Activated CD8-positive, alpha-beta memory T cell treated with anti-CD3 and anti-CD28 coated beads, Interleukin-2, amount 50 U/mL, for 4 hours (primary cell): ENCODE measurements at regions not wholly inside any gene's neighbourhood (a gene's known extent, or its start where the extent isn't known, plus 50 kb on each side); places are given as distances from the start of the nearest gene placed in this dataset.

Source experiments
- DNase-seq: peaks from one replicate; pipeline ENCODE4 v3.0.0-alpha.2; 2020

DNA sequence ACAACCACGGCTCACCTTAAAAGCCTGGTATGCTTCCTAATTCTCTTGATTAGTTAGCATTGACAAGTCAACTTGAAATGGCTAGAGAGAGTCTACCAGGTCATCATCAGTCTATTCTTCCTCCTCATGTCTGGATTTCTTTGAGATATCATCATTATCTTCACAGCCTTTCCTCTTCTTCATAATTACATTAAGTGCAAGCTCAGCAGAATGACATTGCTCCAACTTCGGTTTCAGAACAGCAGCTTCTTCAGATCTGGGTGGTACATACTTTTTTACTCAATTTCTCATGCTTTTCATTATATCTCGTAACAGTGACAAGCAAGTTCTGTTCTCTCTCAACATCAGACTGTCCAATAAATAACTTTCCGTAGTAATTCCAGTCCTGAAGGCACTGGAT lies 337.5 kb upstream of the TENM3 start:
- DNase-seq: no peak

DNA sequence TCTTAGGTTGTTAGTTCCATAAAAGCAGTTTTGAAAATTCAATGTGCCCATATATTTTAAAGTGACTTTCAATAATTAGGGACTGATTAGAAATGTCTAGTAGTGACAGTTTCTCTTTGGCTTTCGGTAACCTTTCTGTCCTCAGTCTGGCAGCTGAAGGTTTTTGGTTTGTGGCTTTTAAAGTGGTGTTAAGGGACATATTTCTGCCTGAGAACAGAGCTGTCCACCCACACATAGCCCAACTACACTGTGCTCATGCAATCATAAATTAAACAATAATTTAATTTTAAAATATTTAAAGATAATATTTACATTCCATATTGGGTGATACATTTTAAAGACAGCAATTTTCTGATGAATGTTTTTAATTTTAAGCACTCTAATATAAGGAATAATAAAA lies 335.0 kb upstream of the TENM3 start:
- no peak for DNase-seq

DNA sequence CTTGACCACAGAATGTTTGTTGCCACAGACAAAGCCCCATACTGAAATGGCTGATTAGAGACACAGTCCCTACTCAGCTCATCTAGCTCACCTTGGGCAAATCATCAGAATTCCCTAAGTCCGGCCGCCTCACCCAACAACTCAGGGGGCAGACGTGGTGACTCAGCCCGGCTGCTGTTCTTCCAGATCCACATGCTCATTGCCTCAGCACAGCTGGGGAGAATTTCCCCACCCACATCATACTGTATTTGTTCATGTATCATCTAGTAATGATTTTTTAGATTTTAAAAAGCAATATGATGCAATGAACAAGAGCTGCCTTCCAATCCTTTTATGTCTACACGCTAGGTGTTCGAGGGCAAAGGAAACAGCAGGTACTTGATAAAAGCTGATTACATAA lies 333.8 kb upstream of the TENM3 start:
- DNase-seq: no peak

DNA sequence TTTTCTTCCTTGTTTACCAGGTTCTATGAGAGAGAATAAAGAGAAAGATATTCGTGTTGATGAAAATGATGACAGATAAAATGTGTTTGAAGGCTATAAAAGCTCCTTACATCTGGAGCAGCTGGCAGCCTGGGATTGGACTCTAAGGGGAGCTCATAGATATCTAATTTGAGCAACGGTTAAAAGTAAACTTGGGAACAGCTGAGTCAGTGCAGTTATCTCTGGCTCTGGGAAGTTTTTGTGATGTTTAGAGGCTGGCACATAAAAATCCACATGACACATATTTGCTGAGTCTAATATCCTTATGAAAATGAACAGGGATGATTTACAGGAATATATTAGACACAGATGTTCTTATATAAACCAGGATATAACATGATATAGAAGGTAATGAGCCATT lies 331.8 kb upstream of the TENM3 start:
- no peak for DNase-seq

DNA sequence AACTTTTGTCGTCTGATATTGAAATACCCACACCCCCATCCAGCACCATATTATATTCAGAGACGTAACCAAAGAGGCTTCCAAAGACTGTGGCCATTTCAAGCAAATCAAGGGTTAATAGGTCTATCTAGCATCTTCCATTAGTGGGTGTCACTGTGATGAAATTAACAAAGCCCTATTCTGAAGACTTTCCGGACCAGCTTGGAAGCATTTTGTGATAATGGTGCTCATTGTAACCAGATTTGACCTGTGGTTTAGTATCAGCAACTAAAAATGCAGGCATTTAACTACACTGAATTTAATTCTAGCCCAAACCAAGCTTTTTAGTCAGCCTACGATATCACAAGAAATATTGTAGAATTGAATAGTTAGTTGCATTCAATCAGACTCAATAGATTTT lies 309.7 kb upstream of the TENM3 start:
- DNase-seq: no peak

DNA sequence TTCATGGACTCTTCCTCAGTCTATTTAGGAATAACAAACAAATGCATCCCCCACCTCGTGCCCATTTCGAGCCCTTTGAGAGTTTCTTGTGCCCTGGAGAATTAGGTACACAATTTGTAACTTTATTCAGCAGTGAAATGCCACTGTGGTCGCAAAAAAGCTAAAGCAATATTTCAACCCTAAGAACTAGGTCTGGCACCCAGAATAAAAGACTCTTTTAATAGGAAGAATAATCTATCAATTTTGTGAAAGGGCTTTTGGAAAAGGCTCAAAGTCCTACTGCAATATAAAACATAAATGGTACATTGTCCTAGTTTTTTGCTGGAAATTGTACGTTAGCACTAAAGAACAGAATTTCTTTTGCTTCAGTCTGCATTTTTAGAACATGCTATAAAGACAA lies 304.6 kb upstream of the TENM3 start:
- no peak for DNase-seq

DNA sequence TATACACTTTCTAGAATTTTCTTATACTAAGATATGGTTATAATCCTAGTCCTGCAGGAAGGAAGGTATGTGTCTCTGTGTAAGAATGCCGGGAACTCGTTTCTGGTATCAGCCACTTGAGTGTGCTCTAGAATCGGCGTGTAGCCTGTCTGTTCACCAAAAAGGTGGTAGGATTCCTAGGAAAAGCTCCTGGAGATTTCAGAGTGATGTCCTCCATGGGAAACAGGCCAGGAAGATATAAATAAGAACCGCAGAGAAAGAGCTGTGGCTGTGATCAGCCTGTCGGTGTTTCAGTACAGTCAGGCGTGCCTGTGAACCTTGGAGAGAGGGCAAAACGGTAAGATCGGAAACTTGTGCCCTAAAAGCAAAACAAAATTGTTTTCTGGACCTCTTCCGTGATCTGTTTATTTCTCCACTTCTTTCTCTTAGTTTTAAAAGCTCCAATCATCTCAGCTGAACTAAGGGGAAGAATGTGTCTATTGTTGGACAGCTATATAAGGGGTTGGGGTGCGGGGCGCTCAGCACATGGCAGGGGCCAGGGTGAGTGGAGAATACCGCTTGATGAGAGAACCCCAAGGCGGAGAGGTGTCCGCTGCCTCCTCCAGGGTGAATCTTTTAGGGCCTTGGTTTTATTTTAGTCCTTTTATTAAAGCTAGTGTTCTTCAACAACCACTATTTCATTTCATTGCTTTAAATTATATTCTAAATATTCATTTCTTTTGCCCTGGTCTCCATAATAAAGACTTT lies 303.8 kb upstream of the TENM3 start:
- DNase-seq: no peak

DNA sequence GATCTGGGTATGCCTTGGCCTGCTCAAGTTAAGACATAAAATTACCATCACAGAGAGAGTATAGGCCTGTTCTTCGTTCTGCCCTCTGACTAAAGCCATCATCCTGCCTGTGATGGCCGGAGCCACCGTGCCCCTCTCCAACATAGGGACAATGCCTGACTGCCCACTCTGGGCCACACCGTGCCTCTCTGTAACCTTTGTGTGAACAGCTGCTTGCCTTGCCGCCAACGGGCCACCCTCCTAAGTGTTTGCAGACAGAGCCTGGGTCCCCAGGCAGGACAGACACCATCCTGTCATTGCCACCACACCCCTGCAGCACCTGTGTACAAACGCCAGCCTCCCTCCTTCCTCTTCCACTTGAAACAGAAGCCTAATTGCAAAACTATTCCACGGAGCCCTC lies 298.7 kb upstream of the TENM3 start:
- DNase-seq: no peak

DNA sequence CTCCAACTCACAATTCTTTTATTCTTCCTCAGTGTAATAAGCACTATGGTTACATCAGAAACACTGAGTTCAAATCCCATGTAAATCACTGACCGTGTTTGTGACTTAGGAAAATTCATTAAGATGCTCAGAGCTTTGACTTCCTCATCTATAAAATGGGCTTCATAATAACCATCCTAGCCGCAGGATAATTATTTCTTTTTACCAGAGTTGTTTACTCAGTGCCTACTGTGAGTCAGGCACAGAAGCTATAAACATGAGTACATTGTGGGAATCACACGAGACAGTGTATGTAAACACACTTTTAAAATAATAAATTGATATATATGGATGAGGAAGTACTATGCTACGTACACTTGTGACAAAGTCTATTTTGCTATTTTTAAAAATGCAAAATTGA lies 296.3 kb upstream of the TENM3 start:
- no peak for DNase-seq

DNA sequence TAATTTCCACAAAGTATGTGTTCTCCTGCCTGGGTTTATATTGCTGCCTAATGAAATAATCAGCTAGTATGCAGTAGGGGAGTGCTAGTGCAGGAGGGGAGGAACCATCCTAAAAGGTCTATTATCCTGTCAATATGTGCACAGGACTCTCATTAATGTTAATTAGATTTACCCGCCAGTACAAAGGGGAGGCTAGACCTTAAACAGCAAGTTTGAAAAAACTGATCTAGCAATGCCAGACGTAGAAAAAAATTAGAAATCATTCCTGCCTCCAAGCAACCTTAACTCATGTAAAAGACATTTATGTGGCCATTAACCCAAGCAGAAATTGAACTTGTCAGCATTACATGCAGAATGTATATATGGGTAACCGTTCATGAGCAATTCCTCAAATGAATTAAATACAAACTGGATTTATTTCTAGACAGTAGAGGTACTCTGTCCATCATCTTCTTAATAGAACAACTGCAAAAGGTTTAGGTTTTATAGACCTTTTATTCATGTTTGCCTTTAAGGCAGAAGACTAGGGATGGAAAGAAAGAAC lies 294.3 kb upstream of the TENM3 start:
- DNase-seq: no peak

DNA sequence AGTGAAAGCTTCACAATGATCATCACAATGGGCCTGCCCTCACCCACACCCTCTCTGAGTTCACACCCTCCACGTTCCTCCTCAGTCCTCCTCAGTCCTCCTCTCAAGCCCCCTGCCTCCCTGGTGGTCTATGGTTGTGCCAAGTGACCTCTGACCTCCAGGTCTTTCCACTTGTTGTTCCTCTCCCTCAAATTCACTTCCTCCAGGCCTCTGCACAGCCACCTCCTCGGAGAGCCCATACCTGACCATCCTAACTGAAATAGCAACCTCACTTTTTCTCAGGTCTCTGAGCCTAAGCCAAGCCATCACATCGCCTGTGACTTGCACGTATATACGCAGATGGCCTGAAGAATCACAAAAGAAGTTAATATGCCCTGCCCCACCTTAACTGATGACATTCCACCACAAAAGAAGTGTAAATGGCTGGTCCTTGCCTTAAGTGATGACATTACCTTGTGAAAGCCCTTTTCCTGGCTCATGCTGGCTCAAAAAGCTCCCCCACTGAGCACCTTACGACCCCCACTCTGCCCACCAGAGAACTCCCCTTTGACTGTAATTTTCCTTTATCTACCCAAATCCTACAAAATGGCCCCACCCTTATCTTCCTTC lies 293.4 kb upstream of the TENM3 start:
- DNase-seq: no peak

DNA sequence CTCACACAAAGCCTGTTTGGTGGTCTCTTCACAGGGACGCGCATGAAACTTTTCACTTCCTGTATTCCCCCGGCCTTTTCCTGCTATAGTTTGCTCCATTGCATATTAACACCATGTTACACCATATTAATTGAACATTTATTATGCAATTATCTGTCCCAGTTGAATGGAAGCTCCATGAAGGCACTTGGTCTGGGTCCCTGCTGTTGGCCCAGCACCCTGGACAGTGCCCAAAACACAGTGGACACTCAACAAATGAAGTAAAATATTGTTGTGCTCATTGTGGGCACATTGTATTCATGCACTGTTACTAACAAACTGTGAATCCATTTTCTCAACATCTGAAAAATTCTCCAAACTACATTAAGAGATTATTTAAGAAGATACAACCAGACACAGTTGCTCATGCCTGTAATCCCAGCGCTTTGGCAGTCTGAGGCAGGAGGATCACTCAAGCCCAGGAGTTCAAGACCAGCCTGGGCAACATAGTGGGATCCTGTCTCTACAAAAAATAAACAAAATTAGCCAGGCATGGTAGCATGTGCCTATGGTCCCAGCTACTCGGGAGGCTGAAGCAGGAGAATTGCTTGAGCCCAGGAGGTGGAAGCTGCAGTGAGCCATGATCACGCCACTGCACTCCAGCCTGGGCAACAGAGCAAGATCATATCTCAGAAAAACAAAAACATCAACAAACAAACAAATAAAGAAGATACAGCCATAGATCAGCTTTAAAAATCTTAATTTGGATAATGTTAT lies 292.7 kb upstream of the TENM3 start:
- no peak for DNase-seq

DNA sequence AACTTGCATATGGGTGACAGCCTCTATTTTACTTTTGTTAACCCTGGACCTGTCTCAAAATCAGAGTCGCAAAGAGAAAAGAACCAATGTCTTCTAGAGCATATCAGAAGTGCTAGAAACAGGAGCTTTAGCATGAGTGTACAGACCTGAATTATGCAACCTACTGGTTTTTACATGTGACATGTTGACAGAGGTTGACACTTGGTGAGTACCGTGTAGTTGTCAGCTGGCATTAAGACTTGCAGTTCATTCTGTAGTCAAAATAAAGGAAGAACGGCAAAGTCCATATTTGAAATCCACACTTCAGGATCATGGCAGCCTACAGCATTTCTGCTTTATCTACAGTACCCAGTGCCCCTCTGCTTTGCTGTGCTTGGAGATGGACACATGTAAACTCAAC lies 291.9 kb upstream of the TENM3 start:
- no peak for DNase-seq

DNA sequence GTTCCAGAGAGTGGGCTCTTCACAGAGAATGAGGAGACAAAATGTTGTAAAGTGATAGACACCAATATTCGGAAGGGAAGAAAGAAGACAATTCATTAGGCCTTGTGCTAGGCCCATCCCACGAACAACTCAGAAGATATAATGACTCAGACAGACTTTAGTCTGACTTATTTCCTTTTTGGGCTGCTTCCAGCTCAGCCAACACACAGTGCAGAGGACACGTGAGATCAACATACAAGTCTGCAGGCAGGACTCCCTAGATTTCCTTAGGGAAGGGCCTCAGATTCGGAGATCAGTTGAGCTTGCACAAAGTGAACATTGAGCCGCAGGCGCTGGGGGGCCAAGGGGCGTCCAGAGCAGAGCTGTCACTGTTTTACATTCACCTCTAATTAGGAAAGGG lies 290.7 kb upstream of the TENM3 start:
- no peak for DNase-seq

DNA sequence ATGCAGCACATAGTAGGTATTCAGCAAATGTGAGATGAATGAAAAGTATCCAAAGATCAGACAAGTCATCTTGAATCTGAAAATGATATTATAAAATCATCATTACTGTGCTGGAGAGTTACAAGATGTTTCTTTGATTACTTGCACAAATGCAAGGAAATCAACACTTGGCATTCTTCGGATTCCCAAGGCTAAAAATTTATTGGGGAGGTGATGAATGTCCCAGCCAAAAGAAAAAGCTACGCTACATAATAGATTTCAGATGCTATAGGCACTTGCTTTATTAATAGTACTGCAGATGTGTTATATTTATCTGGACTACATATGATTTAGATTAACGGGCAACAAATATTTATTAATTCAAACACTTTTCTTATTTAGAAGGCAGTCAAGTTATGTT lies 286.7 kb upstream of the TENM3 start:
- DNase-seq: no peak

DNA sequence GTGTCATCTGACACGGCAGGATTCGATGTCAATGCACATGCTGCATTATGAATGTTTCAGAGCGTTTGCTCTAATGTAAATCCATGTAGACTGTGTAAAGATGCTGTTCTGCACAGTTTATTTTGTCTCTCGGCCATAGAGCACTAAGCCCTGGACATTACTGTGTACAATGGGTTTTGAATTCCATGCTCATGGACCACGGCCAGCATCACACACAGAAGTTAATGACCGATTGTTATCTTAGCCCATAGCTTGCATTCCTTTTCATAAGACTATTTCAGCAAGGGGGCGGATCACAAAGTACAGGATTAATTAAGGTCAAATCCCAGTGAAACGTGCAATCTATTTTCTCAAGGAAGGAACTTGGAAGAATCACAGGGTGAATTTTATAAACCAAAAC lies 286.1 kb upstream of the TENM3 start:
- DNase-seq: no peak

DNA sequence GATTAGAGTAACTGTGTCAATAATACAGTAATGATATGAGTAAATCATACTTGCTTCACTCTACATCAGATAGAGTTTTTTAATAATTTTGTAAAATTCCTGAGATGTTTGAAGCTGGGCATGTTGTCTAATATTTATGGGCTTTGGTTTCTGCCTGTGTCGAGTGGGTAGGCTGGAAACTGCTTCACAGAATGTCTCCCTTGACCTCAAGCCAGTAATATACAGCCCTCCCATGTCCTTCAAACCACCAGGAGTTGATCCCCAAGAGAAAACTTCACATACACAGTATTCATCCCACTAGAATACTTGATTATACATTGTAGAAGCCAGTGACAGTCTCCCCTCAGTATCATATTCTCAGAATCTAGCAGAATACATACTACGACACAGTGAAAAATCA lies 284.8 kb upstream of the TENM3 start:
- DNase-seq: no peak

DNA sequence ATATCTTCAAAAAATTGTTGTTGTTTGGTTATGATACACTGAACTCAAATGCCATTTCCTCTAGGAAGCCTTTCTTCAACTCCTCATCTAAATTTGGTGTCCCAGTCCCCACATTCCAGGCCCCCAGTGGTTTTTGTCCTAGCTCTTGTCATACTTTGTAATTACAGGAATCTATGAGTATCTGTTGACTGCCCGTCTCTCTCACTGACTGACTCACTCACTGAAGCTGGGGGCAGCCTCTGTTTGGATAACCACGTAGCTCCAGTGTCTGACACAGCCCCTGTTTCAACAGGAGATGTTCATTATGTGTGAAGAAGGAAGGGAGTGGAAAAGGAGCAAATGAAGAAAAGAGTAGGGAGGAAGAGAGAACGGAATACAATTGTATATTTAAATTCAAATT lies 284.1 kb upstream of the TENM3 start:
- no peak for DNase-seq

DNA sequence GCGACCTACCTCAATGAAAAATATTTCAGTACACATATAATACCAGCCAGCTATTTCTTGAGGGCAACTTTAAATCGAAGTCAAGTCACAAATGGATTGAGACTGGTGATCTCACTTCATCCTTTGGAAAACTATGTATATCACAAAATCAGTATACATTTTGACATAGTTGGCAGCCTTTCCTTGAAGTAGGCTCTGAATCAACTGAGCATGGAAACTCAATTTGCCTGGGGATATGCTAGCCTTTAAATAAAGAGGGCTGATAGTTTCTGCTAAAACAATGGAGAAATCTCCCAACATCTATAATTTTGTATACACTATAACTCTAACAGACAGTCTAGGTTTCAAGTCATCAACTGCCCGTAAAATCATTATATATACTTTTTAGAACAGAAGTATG lies 282.8 kb upstream of the TENM3 start:
- no peak for DNase-seq

DNA sequence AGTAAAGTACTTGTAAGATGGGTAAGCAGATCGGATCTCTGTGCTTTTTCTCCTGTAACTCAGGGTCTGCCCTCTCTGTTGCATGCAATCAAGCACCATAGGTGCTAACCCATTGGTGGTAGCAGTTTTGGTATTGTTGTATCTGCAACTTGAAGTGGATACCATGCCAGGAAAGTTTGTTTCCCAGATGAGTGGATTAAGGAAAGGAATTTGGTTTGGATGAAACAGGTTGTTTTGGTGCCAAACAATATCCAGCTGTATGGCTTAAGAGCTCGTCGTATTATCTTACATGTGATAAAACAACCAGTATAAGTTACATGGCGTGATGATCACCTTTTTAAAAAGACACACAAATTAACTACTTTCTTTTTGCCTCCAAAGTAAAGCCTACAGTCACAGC lies 280.9 kb upstream of the TENM3 start:
- no peak for DNase-seq

DNA sequence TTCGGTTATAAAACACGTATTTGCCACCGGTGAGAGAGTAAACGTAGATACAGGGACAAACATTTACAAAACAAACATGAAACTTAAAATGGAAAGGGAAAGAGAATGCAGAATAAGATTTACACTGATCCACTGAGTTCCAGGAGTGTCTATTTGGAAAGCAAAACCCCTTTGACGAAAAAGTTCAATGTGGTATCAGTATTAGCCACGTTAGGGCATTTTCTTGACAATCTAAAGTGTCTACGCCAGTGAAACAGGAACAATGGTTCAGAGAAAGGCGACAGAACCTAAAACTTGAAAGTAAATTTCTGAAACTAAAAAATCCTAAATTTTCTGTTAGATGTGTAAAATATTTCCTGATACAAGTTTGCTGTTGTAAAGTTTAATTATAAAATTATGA lies 278.5 kb upstream of the TENM3 start:
- no peak for DNase-seq

DNA sequence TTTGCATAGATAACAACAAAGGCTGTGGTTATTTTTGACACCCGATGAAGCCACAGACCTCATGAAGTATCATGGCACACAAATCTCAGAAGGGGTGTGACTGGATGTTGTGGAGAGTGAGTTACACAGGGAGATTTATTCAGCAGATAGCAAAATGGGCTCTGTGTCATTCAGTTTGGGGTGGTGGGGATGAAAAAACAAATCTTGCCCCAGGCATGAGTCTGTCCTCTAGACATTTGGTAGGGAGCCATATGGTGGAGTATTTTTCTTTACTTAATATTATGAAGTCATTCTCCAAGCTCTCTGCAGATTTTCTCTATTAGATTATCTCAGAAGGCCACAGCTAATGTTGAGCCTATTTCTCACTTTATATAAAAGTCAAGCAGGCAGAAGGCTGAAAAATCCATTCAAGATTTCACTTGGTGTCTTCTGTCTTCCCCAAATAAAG lies 277.1 kb upstream of the TENM3 start:
- no peak for DNase-seq

DNA sequence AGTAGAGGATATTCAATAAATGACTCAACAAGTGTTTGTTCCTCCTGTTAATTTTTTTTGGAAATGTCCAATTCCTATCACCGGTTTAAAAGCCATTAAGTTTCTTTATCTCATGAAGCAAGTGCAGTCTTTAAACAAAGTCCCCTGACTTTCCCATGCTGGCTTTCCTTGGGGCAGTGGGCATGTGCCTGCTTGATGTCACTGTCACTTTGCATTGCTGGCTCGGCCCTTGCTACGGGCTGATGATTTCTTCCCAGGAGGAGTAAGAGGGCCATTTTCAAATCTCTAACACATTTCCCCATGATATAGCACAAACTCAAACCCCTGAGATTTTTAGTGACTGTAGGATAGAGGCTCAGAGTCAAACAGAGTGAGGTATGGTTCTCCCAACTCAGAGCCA lies 275.8 kb upstream of the TENM3 start:
- DNase-seq: no peak

DNA sequence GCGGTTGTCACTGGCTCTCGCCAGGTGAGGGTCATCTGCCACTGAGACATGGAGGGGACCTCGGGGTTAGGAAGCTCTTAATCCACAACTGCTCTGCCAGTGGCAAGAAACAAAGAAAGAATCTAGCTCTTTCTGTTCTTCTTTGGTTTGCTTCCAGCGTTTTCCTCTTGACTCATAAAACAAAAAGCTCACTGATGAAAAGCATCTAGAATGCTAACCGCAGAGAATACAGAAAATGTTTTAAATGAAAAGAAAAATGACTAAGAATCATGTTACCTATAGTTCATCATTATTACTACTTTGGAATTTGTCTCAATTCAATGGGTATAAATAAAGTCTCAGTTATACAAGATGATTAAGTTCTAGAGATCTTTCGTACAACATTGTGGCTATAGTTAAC lies 274.8 kb upstream of the TENM3 start:
- DNase-seq: no peak
